ENCODE measurements at regions not wholly inside any gene's neighbourhood (a gene's known extent, or its start where the extent isn't known, plus 50 kb on each side); places are given as distances from the start of the nearest gene placed in this dataset.

GRCh38 chr11:112470355-112470754 lies 209.7 kb upstream of the PLET1 start:
- DNase-seq: no peak

- DNase-seq: no peak
Observed at GRCh38 chr11:112471731-112472130, 211.1 kb upstream of the PLET1 start.

- no peak for DNase-seq
Observed at GRCh38 chr11:112477152-112477551, 216.5 kb upstream of the PLET1 start.

- DNase-seq: peak; percentile 55
Observed at GRCh38 chr11:112477581-112478317, 217.1 kb upstream of the PLET1 start.

GRCh38 chr11:112478806-112479205 lies 218.1 kb upstream of the PLET1 start:
- DNase-seq: no peak

GRCh38 chr11:112481431-112481830 lies 220.8 kb upstream of the PLET1 start:
- DNase-seq: no peak

- DNase-seq: no peak
Observed at GRCh38 chr11:112481893-112482292, 221.2 kb upstream of the PLET1 start.

GRCh38 chr11:112485280-112485679 lies 224.6 kb upstream of the PLET1 start:
- peak; percentile 7 for DNase-seq

GRCh38 chr11:112497826-112498225 lies 237.2 kb upstream of the PLET1 start:
- DNase-seq: no peak

GRCh38 chr11:112498701-112499100 lies 238.0 kb upstream of the PLET1 start:
- DNase-seq: no peak

- DNase-seq: peak; percentile 67
Observed at GRCh38 chr11:112499153-112499880, 238.7 kb upstream of the PLET1 start.

GRCh38 chr11:112499881-112500204 lies 239.2 kb upstream of the PLET1 start:
- no peak for DNase-seq

GRCh38 chr11:112503410-112503809 lies 242.8 kb upstream of the PLET1 start:
- no peak for DNase-seq

- no peak for DNase-seq
Observed at GRCh38 chr11:112504056-112504455, 243.4 kb upstream of the PLET1 start.

- DNase-seq: no peak
Observed at GRCh38 chr11:112506852-112507251, 246.2 kb upstream of the PLET1 start.

- DNase-seq: no peak
Observed at GRCh38 chr11:112507281-112507680, 246.6 kb upstream of the PLET1 start.

- no peak for DNase-seq
Observed at GRCh38 chr11:112508750-112509149, 248.1 kb upstream of the PLET1 start.

GRCh38 chr11:112509300-112509699 lies 248.6 kb upstream of the PLET1 start:
- no peak for DNase-seq

GRCh38 chr11:112511271-112511670 lies 250.6 kb upstream of the PLET1 start:
- no peak for DNase-seq

GRCh38 chr11:112511911-112512310 lies 251.3 kb upstream of the PLET1 start:
- no peak for DNase-seq

GRCh38 chr11:112513417-112513816 lies 252.8 kb upstream of the PLET1 start:
- DNase-seq: no peak

GRCh38 chr11:112514011-112514740 lies 253.5 kb upstream of the PLET1 start:
- DNase-seq: peak; percentile 85

- DNase-seq: no peak
Observed at GRCh38 chr11:112516261-112516660, 255.6 kb upstream of the PLET1 start.

- no peak for DNase-seq
Observed at GRCh38 chr11:112516755-112517154, 256.1 kb upstream of the PLET1 start.
